Activated CD4-positive, alpha-beta T cell treated with anti-CD3 and anti-CD28 coated beads, Interleukin-2, amount 50 U/mL, for 24 hours (primary cell): ENCODE measurements at regions not wholly inside any gene's neighbourhood (a gene's known extent, or its start where the extent isn't known, plus 50 kb on each side); places are given as distances from the start of the nearest gene placed in this dataset.
"Not testable (repeated sequence)": the region's sequence is repeated elsewhere in the genome, so short reads cannot be mapped to it uniquely, and the experiment has no call there.

Source experiments
- DNase-seq, 2 donors: peaks; one replicate each; pipeline ENCODE4 v3.0.0-alpha.2; 2020; ENCODE audit warnings: low read depth in 1 of 2, low spot score in 1 of 2

DNA sequence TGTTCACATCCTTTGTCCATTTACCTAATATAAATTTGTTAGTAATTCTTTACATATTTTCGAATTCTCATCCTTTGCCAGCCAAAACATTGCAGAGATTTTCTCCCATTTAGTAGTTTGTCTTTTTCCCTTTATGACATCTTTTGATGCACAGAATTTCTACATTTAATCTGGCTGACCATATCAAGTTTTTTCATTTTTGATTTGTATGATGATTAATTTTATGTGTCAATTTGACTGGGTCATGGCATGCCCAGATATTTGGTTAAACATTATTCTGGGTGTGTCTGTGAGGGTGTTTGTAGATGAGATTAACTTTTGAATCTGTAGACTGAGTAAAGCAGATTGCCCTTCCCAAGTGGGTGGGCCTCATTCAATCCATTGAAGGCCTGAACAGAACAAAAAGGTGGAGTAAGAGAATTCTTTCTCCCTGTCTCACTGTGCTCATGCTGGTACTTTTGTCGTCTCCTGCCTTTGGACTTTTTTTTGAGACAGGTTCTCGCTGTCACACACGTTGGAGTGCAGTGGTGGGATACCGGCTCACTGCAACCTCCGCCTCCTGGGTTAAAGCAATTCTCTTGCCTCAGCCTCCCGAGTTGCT, 72.1 kb upstream of the EPB41L1 start:
- DNase-seq = no peak

DNA sequence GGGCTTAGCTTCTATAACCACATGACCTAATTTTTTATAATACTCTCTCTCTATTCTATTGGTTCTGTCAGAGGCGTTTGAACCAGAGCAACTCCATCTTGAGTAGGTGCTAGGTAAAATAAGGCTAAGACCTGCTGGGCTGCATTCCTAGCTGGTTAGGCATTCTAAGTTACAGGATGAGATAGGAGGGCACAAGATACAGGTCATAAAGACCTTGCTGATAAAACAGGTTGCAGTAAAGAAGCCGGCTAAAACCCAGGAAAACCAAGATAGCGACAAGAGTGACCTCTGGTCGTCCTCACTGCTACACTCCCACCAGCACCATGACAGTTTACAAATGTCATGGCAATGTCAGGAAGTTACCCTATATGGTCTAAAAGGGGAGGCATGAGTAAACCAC, 71.3 kb upstream of the EPB41L1 start:
- DNase-seq = not testable (repeated sequence)

DNA sequence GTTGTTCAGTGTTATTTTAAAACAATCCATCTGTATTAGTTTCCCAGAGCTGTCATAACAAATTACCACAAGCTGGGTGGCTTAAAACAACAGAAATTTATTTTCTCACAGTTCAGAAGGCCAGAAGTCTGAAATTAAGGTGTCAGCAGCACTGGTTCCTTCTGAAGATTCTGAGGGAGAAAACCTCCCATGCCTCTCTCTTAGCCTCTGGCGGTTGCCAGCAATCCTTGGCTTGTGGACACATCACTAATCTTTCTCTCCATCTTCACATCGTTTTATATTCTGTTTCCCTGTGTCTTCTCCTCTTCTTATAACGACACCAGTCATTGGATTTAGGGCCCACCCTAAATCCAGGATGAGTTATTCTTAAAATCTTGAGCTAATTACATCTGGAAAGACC, 70.2 kb upstream of the EPB41L1 start:
- no peak for DNase-seq

DNA sequence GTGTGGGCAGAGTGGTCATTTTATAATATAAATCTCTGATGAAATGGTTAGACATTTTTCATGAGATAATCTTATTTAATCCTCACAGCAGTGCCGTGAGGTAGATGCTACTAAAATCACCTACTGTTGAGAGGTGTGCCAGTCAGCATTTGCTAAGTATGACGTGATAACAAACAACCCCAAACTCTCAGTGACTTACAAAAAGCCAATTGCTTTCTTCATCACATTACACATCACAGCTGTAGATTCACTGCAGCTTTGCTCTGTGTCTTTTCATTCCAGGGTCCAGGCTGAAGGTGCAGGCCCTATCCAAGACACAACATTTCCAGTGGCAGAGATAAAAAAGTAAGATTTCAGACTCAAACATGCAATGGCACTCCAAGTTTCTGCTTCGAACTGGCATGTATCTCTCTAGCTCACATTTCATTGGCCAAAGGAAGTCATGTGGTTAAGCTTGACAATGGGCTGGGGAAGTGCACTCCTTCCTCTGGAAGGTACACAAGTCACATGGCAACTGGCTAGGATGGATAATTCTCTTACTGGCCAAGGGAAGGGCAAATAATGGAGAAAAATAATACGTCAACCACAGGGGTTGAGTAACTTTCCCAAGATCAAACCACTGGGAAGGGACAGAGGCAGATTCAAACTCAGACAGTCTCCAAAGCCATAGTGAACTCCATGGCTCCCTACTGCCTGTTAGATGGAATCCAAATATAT, 69.5 kb upstream of the EPB41L1 start:
- no peak for DNase-seq

DNA sequence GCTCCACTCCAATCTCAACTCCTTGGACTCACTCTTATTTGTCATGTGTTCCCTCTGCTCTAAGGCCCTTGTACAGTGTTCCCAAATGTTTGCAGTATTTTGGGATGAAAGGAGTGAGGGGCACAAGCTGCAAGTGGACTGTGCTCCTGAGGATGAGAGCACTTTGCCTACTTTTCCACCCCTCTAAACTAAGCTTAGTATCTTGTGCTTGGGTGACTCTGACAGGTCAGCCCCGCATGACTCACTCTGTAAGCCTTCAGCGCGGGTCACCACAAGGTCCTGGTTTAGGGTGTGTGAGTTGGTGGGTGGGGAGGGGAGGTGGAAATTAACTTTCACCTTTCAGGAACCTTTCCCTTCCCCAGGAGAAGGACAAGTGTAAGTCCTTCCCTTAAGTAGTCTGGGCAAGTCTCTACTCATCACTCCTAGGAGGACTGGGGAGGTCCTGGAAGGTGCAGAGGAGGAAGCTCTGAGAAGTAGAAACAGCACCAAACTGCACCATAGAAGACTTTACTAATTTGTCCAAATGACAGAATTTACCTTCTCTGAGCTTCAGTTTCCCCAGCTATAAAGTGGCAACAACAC, 68.8 kb upstream of the EPB41L1 start:
- DNase-seq = no peak

DNA sequence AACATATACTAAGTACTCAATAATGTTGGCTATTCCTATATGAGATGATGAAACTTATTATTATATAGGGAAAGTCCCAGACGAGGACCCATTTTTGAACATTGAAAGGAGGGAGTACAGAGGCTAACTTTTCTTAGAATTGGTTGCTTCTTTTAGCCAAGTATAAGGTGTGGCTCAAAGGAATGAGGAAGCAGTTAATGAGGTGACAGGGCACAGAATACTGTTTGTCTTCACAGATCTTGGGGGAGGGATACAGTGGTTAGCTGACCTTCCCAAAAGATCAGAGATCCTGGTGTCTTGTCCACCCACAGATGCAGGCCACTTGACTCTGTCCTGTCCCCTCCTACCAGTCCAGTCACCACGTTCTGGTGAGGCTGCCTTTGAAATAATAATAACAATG, 67.8 kb upstream of the EPB41L1 start:
- DNase-seq = no peak

DNA sequence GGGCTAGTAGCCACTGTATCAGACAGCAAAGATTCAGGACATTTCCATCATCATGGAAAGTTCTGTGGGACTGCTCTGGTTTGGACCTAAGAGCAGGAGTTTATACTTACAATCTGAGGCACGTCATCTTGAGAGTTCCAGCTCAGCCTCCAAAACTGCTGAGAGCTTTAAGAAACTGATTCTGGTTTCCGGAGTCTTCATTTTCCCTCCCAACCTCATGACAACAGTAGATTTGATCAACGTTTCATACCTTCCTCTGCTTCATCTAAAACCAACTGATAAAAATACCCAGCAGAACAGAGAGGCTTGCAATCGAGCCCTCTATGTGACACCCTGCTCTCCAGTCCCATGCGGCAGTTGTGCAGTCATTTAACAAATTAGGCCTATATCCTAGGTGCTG, 64.3 kb upstream of the EPB41L1 start:
- DNase-seq = no peak

DNA sequence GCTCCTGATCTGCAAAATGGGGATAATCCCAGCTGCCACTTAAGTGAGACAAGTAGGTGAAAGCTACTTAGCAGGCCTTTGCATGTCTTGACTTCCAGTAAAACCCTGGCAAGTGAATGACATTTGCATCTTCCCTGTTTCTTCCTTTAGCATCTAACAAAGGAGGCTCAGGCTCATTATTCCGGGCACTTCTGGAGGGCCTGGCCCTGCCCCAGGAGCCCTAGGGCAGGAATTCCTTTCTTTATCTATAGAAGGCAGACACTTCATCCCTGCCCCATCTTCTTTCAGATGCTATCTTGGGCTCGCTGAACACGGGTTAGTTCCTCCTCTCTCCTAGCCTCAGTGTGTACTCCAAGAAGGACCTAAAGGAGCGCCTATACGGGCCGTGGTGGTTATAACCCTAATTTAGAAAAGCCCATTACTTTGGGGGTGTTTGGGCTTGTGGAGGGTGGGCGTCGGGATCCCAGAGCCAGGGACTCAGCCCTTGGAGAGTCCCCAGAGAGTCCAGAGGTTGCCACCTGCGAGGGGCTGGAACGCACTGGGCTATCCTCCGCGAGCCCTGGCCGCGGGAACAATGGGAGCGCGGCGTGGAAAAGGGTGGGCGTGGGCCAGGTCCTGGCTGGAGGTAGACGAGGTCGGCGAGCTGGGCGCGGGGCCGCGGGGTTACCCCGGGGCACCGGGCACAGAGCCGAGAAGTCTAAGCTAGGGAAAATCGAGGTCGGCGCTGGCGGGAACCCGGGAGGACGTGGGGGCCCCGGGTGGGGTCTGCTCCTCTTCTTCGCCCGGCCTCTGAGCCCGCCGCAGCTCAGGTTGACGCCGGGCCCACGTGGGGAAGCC, 62.8 kb upstream of the EPB41L1 start:
- DNase-seq = no peak

DNA sequence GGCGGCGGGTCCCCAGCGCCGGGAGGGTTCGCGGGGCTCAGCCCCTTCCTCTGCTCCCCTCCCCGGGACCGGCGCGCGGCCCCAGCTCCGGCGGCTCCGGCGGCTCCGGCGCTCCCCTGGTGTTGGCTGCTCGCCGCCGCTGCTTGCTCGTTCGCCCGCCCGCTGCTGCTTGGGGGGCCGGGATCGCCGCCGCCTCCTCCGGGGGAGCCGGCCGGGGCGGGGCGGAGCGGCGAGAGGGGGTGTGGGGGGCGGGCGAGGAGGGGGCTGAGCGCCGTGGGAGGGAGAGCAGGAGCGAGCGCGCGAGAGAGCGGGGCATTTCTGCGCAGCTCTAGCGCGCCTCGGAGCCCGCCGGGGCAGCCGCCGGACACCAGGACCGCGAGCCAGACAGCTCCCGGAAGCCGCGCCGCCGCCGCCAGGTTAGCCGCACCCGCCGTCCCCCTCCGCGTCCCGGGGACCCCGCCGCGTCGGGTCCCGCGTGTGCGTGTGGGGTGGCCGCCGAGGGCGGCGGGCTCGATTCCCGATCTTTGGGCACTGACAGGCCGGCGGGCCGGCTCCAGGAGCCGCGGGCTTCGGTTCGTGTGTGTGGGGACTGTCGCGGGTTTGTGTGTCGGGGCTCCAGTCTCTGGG, 62.0 kb upstream of the EPB41L1 start:
- DNase-seq = no peak

DNA sequence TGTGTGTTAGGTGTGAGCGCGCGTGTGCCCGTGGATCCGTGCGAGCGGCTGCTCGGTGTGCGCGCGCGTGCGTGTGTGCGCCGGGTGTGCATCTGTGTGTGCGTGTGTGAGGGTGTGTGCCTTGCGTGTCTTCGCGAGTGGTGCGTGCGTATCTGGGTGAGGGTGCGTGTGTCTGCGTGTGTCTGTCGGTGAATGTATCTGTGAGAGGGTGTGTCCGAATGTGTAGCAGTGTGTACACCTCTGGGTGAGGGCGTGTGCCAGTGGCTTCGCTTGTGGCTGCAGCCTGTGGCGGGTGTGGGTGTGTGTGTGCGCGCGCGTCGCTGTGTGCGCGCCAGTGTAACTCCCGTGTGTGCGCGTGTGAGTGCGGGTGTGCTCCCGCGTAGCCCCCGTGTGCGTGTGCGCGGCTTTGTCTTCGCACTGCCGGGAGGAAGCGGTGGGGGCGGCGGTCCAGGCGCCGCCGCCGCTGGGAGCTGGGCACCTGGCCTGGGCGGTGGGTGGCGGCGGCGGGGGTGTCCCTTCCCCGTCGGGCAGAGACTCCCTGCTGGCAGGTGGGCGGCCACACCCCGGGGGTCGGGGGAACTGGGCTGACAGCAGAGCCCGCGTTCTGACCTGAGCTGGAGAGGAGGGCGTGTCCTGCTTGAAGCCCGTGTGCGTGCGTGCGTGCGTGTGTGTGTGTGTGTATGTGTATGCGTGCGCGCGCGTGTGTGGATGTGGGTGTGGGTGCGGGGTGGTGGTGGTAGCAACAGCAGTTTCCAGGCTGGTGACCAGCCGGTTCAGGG, 61.3 kb upstream of the EPB41L1 start:
- peak in 1 of 2 donors; percentile 15 for DNase-seq

DNA sequence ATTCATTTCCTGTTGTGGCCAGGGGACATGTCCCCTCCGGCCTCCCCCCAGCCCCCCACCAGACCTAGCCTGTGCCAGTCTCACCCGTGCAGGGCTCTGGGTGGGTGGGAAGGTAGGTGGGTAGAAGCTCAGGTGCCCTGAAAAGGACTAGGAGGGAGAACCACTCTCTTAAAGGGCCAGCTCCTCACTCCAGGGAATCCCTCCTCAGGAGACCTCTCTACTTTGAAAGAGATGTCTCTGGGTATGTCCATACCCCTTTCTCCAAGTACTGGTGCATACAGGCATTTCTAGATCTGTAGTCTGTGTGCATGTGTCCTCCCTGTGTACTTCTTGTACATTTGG, 60.8 kb upstream of the EPB41L1 start:
- DNase-seq = no peak

DNA sequence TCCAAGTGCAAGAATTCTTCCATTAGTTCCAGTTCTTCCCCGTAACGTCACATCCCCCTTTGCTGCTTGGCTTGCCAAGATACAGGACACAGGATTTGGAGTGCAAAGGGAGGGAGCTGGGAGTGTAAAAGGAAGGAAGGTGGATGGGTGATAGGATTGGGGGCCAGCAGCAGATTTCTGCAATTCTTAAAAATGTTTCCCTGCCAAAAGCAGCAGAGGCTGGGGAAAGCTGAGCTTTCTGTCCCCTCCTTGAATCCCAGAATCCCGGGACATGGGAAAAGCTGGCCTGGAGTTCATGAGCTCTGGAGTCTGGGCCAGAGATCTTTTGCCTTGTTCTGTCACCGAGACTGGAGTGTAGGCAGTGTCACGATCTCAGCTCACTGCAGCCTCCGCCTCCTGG, 60.0 kb upstream of the EPB41L1 start:
- DNase-seq = no peak

DNA sequence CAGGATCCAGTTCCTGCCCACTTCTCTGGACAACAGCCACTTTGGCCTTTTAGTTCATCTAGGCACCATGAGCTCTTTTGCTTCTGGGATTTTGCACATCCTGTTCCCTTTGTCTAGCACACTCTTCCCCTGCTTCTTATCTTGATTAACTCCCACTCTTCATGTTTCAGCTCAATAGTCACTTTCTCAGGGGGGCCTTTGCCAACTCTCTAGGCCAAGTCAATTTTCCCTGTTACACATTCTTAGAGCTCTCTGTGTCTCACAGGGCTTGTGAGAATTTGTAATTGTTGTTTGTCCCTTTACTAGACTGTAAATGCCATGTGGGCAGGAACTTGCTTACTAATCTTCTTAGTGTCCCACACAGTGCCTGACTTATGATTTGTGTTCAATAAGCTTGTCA, 58.1 kb upstream of the EPB41L1 start:
- no peak for DNase-seq

DNA sequence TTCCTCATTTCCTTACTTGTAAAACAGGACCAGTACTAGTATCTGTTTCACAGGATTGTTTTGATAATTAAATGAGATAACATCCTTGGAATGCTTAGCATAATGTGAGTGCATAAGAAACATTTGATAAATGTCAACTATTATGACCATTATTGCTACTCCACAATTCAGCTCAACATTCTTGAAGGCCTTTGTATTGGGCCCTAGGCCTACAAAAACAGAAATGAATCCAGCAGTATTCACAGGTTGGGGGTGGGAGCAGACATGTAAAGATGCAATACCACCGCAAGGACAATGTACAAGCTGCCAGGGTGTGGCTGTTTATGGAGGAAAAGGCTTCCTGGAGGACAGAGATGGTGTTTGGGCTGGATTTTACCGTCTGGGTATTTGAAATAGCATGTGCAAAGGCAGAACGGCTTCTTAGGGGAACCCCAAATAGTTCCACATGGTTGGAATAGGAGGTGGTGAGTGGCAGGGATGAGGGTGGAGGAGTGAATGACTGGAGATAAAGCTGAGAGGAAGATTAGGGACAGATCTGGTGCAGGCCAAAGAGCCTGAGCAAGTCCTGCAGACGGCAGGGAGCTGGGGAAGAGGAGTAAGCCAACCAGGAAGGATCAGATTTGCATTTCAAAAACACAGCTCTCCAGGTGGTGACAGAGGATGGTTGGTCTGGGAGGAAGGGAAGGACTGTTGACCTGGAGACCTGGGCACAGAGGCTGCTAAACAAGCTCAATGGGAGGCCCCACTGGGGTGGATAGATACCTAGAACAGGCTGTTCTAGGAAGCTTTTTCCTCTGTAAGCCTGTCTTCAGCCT, 57.0 kb upstream of the EPB41L1 start:
- no peak for DNase-seq

DNA sequence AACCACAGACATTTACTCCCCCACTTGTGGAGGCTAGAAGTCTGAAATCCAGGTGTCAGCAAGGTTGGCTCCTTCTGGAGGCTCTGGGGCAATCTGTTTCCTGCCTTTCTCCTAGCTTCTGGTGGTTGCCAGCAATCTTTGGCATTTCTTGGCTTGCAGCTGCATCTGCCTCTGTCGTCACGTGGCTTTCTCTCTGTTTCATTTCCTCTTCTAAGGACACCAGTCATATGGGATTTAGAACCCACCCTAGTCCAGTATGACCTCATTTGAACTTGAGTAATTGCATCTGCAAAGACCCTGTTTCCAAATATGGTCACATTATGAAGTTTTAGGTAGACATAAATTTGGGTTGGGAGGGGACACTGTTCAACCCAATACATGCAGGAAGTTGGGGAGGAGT, 56.2 kb upstream of the EPB41L1 start:
- DNase-seq = no peak

DNA sequence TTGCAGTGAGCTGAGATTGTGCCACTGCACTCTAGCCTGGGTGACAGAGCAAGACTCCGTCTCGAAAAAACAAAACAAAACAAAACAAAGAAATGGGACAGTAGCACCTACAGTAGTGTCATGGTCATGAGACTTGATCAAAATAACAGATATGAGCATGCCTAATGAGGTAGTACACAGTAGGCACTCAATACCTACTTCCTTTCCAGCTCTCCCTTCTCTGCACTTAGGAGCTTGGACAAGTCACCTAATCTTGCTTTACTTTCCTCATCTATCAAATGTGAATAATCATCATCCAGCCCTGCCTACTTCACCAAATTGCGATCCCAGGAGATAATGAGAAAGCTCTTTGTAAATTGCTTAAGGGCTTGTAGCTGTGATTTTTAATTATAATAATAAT, 55.4 kb upstream of the EPB41L1 start:
- no peak for DNase-seq

DNA sequence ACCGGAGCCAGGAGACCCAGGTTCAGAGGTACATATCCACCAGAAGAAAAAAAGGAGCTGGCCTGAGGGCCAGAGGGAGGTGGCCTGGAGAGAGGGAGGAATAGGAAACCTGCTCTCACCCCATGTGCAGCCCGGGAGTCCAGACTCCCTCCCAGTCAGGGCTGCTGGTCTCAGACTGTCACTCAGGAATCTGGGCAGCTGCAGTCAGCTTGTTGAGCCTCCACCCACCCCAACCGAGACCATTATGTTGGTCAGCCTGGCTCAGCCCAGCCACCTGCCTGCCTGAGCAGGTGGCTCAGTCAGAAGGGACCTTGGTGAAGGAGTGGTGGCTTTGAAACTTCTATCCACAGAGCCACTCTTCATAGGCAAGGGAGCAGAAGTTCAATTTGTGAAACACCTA, 53.3 kb upstream of the EPB41L1 start:
- DNase-seq = no peak

DNA sequence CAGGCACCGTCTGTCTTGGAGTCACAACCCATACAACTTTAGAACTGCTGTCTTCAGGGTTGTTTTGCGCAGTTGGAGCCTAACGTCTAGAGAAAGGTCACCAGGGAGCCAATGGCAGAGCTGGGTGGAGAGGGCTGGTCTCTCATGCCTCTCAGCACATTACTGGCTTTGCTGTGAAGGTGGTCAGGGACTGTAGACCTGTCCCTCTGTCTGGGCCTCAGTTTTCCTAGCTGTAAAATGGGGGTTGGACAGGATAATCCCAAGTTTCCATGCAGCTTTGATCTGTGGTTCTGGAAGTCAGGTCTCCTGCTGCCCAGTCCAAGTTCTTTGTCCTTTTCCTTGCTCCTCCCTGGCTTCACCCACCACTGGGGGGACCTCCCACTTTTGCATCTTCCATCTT, 52.2 kb upstream of the EPB41L1 start:
- DNase-seq = no peak

DNA sequence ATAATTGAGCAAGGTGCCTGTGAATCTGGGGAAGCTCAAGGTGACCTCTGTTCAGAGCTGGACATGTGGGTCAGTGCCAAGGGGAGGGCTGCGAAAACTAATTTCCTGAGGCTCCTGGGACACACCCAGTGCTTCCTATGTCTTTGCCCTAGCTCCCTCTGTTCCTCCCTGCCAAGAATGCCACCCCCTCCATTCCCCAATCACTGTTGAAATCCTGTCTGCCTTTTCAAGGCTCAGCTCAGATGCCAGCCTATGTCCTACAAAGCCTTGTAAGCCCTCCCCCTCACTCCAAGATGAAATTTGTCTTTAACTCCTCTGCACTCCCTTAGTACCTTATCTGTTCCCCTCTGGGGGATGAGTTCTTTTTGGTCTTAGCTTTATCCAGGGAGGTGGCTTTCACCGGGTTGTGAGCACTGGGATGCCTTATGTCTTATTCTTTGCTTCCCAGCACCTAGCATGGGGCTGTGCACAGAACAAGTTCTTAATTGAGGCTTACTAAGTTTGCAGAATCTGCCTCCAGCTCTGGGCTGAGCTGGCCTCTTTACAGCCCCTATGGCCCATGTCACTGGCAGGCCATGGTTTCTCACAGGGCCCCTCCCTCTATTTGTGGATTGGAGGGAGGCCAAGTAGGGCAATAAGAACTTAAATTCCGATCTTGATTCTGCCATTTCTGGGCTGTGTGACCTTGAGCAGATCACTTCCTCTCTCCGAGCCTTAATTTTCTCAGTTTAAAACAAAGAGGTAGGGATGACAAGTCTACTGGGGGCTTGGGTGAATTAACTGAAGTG, 51.5 kb upstream of the EPB41L1 start:
- DNase-seq = no peak
